AG08396 (cell line): ENCODE measurements at regions not wholly inside any gene's neighbourhood (a gene's known extent, or its start where the extent isn't known, plus 50 kb on each side); places are given as distances from the start of the nearest gene placed in this dataset.

Experiments used
- DNase-seq: peaks from one replicate; pipeline ENCODE4 v3.0.0; 2012; ENCODE audit warnings: low spot score, mixed read lengths

DNA sequence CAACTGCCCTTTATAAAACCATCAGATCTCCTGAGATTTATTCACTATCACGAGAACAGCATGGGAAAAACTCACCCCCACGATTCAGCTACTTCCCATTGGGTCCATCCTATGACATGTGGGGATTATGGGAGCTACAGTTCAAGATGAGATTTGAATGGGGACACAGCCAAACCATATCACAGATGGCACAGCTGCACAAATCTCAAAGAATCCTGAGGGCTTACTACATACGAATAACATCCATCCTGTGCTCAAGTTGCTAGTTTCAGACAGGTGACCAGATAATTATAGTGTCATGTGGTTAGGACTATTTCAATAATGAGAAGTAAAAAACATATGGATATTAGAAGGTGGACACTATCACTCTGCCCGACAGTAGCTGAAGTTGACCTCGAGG lies 211.2 kb downstream of the NUAK1 start:
- DNase-seq, result no peak

DNA sequence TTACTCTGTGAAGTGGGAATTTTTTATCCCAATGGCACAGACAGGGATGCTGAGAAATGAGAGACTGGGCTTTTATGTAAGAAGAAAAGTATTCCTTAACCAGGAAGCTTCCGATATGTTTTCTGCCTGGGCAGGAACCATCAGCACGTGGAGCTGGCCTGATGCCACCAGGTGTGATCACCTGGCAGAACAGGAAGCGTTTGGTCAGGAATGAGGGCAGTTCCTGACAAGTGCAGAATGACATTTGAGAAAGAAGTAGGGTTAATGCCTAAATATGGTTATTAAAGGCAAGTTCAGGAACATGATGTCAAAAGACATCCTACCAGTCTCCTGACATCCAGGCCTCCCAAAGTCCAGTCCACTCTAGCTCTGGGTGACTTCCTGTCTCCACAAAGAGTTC lies 210.3 kb downstream of the NUAK1 start:
- no peak for DNase-seq

DNA sequence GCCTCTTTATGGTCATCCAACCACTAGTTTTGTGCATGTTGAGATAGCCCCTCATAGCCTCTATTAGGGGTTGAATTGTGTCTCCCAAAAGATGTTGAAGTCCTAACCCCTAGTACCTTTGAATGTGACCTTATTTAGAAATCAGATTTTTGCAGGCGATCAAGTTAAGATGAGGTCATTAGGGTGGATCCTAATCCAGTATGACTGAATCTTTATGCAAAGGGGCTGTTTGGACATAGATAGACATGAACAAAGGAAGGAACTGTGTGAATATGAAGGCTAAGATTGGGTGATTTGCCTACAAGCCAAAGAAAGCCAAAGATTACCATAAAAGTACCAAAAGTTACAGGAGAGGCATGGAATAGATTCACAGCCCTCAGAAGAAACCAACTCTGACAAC lies 209.6 kb downstream of the NUAK1 start:
- DNase-seq, result no peak

DNA sequence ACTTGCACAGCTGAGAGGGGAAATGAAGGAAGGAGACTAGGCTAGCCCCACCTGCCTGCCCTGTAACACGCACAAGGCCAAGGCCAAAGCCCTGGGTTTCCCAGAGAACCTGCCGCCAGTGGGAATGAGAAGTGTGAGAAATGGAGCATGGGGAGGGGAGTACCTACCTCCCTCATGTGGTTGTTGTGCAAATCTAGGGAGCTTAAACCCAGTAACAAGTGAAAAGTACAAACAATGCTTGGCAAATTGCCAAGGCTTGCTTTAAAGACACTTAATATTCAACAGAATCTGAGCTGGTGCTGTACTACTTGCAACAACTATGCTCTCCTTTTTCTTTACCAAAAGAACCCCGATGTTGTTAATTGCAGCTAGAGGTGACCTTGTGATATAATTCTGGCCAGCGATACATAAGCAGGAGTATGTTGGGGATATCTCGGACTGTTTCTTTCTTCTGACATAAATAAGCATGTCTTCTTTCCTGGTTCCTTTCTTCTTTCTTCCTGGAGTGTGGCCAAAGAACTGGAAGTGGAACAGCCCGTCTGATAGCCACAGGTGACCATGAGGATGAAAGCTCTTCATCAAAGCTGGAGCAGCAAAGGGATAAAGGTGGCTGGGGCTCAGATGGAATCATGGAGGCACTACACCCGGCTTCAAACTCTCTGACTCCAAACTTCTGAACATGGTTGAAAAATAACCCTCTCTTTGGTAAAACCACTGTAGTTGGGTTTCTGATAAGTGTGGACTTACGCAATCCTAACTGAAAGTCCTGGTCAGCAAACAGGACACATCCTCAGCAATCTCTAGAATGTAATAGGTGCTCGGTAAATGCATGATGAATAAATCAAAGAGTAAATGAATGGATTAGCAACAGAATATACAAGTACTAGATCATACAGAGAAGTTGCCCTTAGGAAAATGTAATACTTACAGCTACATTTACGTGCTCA lies 207.9 kb downstream of the NUAK1 start:
- no peak for DNase-seq

DNA sequence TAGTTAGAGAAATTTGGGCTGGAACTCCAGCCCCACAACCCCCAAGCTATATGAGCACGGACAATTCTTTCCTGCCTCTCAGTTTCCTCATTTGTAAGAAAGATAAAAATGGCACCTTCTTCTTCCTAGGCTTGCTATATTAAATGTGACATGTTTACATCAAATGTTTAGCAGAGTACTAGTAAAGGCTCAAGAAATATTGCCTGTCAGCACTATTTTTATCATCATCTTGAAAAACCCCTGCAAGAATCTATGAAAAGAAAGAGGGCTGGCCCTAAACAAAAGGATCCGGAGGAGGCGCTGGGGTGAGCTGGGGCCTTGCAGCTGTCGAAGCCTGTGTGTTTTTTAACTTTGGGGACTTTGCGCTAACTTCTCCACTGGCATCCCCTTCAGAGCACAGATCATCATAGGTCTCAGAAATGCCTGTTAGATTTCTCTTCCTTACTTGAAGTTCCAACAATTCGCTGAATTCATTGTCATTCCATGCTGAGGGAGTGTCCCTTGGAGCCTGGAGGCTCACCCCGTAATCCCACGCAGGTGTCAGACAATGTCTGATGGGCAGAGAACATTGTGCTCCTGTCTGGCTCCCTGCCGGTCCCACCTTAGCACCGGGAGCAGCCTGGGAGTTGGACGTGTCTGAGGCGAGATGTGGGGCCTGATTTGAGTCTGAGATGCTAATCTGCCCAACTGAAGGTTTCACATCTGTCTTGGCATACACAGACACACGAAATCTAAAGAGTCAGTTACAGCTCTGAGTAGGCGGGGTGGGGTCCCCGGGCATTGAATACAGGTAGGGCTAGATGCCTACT lies 206.8 kb downstream of the NUAK1 start:
- DNase-seq, result no peak

DNA sequence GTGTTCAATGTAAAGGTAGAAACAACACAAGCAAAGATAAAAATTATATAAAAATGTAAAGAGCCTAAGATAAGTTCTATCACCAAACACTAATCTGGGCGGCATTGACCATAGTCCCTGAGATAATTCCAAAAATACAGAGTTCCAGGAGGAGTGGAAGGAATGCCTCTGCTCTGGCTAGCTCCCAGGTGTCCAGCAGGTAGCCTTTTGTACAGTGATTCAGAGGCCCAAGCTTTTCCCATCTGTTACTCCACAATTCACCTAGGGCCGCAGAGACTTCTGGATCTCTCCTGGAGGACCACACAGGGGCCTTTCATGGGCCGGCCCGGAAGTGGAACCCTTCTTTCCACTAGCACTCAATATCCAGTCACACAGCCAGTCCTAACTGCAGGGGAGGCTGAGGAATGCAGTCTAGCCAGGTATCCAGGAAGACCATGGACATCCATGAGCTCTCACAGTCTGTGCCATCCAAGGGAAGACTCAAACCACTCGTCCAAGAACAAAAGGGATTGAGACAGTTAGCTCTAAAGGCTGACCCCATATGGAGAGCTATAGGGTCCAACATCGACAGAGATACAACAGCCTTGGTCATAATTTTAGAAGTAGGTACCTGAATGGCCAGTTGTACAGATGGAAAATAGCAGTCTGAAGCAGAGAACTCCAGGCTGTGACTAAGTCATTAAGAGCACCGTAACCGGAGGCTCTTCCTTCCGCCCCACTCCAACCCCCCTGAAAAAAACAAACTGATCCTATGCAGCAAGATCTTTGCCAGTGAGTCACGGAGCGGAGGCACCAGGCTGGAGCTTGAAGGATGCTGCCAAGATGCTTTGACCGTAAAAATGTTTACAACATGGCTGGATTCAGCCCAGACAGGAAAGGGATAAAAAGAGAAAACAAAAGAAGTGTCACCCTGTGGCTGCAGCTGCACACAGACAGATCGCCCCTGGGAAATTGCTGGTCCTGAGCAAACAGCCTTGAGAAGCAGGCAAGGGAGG lies 204.8 kb downstream of the NUAK1 start:
- peak; percentile 89 for DNase-seq

DNA sequence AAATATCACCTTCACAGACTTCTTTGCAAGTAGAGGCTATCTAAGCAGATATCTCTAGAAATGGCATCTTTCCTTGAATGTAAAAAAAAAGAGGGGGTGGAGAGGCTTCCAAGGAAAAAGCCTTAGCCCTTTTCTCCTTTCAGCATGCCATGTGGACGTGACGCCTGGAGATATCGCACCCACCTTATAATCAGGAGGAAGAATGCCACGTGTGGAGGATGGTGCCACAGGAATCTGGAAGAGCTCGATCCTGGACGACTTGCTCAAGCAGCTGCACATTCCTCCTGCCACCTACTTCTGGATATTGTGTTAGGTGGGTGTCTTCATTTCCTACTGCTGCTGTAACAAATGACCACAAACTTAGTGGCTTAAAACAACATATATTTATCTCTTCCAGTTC lies 203.6 kb downstream of the NUAK1 start:
- no peak for DNase-seq

DNA sequence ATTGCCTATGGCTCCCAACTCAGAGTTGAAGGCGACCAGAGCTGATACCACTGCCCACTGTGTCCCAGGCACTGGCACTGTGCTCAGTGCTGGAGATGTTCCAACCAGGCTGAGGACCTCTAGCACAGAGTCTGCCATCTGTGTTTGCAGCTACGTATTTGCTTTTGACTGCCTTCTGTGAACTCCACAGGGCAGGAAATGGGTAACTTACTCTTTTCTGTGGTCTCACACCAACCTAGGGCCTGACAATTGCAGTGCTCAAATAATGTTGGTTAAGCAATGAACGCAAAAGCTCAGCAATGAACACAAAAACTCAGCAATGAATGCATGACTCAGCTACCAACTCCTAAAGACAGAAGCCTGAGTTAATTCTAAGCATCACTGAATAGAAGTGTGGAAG lies 202.8 kb downstream of the NUAK1 start:
- peak; percentile 26 for DNase-seq

DNA sequence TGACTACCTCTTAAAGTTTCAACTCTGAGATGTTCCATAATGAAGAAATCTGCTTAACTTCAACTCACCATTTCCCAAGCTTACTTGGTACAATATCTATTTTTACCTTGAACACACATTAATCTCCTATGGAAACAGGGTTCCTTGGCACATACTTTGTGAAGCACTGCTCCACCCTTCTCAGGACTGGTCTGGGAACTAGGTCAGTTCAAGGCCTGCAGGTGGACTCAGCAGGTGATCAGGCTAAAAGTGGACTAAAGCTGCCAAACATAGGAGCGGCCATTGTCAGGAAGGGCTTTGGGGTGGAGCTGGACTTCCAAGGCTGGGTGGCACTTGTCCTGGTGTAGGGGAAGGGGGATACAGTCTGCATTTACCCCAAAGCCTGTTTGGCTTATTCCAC lies 202.3 kb downstream of the NUAK1 start:
- DNase-seq, result no peak

DNA sequence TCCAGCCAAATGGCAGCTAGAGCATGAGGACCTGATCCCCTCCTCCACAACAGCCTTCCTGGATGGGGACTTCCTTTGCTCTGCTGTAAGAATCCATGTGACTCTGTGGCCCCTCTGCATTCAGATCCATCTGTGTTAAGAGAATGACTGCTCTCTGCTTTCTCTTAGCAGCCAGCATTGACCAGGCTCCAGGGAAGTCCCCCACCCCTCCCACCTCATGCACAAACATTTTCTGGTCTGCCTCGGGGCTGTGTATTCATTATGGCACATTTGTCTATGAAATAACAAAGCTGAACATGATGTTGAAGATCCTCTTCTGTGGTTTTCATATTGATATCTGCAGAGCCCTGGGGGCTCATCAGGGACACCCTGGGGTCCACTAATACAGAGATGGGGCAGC lies 201.7 kb downstream of the NUAK1 start:
- no peak for DNase-seq

DNA sequence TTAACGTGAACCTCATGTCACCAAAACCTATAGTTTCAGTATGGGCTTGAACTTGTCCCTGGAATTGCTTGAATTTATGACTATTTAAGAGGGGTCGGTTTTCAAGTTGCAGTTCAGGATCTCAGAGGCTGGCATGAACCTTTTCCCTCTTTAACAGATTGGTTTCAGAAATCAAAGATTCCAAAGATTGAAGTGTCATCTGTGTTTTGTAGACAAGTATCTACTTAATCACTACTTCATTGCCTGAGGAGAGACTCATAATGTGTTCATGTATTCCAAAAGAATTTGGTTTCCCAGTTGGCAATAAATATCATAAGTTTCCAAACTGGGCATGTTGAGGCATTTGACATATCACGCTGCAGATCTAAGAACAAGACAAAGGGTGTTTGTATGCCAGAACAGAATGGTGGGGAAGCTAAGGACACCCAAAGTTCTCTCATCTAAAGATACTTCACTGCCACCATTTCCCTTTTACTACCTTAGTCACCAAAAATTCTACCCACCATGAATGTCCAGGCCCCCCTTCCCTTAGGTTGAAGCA lies 199.5 kb downstream of the NUAK1 start:
- no peak for DNase-seq

DNA sequence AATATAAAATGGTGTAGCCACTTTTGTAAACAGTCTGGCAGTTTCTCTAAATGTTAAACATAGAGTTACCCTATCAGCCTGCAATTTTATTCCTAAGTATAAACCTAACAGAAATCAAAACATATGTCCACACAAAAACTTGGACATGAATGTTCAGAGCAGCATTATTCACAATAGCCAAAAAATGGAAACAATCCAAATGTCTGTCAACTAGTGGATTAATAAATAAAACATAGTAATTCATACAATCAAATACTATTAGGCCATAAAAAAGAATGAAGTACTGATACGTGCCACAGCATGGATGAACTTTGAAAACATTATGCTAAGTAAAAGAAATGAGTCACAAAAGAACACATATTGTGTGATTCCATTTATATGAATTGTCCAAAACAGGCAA lies 196.5 kb downstream of the NUAK1 start:
- no peak for DNase-seq

DNA sequence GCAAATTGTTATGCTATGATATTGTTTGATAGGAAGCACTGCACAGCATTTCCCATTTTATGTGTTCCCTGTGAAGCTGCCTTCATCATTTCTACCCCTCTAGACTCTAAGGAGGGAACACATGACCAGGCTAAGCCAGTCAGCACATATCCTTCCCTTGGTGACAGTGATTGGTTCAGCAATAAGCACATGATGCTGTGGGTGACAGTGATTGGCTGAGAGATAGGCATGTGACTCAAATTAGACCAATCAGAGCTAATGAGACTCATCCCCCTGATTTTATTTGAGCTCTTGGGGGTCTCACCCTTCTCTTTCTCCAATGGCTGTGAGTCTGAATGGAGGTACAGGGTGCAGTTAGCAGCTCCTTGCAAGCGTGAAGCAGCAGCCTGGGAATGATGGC lies 195.2 kb downstream of the NUAK1 start:
- no peak for DNase-seq

DNA sequence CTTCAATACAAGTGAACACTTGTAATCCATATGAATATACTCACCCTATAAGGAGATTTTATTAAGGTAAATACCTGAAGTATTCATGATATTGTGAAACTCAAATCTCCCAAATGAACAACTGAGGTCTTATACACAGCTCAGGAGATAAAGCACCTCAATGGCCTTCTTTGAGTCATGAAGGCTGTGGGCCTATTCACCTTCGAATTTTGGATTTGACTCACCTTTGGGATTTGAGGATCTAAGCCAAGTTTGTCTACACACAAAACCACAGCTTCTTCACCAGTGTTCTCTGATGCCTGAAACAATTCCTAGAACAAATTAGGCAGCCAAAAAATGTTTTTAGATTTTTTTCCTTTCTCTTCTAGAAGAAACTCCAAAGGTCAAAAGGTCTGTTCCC lies 194.1 kb downstream of the NUAK1 start:
- no peak for DNase-seq

DNA sequence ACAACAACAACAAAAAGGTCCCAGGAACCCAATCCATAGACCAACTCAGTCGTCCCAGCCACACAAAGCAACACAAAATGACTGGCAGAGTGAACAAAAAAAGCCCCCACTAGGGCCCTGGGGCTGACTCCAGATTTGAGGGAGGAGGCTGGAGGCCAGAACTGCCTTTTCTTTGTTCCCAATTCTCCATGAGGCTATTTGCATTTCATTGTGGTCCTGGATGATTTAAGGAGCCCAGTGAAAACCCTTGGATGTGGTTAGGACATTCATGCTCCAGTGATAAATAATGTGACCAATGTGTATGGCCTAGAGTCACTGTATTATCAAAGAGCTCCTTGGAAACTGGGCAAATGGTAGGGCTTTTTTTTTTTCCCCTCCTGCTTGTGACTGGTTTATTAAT lies 192.9 kb downstream of the NUAK1 start:
- DNase-seq, result no peak

DNA sequence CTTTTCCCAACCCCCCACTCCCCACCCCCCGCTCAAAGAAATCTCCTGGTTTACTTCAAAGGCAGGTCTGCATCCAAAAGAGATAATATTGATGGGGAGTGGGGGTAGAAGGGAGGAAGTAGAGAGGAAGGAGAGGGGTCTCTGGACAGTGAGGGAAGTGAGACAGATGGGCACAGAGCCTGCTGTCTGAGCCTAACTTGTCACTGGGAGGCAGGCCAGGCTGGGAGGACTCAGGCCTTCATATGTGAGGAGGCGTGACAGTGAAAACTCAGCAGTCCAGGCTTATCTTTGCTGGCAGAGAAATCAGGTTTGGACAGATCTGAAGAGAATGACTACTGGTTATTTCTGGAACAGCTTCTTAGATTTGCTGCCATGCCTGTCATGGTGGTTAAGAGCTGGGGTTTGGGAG lies 192.3 kb downstream of the NUAK1 start:
- DNase-seq, result no peak

DNA sequence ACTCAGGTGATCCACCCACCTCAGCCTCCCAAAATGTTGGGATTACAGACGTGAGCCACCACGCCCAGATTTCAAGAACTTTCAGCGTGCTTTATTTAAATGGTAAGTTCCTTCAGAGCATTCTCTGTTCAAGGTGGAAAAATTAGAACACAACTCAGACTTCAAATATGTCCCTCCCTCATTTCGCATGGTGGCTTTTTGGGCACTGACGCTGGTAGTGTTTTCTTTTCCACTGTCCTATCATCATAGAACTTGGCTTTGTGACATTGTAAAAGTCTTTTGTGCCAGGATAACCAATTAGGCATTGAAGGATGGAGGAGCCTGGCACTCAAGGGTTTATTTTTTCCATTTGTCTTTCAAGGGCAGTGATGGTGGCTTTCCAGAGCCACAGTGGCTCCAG lies 190.8 kb downstream of the NUAK1 start:
- no peak for DNase-seq

DNA sequence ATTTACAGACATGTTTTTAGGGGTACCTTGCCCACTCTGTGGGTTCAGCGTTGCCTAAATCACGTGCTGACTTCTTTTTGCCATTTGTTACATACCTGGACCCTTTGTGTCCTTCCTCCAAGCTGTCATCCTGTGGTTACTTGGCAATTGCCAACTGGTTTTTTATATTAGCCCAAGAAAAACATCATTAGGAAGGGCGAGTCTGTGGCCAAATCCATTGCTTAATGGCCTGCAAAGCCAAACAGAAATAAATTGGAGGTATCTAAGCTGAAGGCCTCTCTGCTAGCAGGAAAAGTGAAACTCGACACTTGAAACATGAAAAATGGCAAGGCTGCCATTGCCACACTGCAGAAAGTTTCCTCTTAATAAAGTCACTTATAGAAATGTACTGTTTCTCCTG lies 190.4 kb downstream of the NUAK1 start:
- no peak for DNase-seq

DNA sequence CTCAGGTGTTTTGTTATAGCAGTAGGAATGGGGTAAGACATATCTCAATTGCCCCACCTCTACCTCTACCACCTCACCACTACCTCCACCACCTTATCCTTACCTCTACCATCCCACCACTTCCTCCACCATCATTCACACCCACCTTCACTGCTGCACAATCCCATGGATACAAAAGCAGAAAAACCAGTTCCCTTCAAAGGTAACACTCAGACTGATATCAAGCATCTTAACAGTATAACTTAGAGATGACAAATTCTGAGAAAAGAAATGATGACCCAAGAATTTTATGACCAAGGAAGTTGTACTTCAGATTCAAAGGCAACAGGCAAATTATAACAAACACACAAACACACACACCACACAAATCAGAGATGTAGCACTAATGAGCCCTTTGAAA lies 189.4 kb downstream of the NUAK1 start:
- DNase-seq, result no peak

DNA sequence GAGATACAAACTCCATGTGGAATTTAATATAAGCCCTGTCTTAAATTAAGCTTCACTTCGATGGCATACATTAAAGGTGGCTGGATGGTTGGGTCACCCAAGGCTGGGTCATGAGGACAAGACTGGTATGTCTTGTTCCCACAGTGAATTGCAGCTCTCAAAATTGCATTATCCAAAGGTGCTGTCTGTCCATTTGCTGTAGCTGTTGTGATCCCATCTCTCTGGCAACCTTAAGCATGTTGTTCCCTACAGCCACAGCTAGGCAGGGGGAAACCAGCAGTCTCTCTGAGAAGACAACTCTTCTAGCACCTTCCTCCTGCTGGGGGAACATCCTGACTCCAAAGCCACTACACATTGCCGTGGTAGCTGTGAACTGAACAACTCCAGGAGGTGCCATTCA lies 187.0 kb downstream of the NUAK1 start:
- no peak for DNase-seq
